ENCODE measurements at regions not wholly inside any gene's neighbourhood (a gene's known extent, or its start where the extent isn't known, plus 50 kb on each side); places are given as distances from the start of the nearest gene placed in this dataset.

- Histone ChIP-seq H3K9ac (ENCODE audit: insufficient read length, low read depth) (no peak overlapping the region), H3K4me3 (ENCODE audit: insufficient read length, low read depth) (no peak overlapping the region), H3K9me3 (ENCODE audit: insufficient read depth, low read length) (0 out of 2 replicates have a peak, but pooled peaks cover 9% of the 10 kb centered on the region), H3K36me3 (ENCODE audit: insufficient read depth, insufficient read length, low read length) (no peaks in the 10 kb centered on the region), H3K4me1 (ENCODE audit: insufficient read depth, insufficient read length) (peaks cover 2% of the 10 kb centered on the region), H3K27me3 (ENCODE audit: insufficient read depth, insufficient read length) (no peaks in the 10 kb centered on the region)
- no peak for DNase-seq (ENCODE audit: low read depth, low spot score)
- TF ChIP-seq YY1 (IDR thresholded peaks at IDR 0.05; ENCODE audit: insufficient read depth, insufficient read length), result no peak
- TF ChIP-seq ZNF274 (IDR thresholded peaks at IDR 0.05; ENCODE audit: low read depth, low read length), result no peak
- TF ChIP-seq SUZ12 (IDR thresholded peaks at IDR 0.05; ENCODE audit: extremely low read depth, insufficient read depth, insufficient read length), result no peak
Measured at GRCh38 chr13:40341501-40341900, 324.9 kb downstream of the FOXO1 start.

GRCh38 chr13:40342461-40342860, 324.0 kb downstream of the FOXO1 start:
- DNase-seq (ENCODE audit: low read depth, low spot score), result no peak
- Histone ChIP-seq H3K4me3 (ENCODE audit: insufficient read length, low read depth) (no peak overlapping the region), H3K36me3 (ENCODE audit: insufficient read depth, insufficient read length, low read length) (no peaks in the 10 kb centered on the region), H3K27me3 (ENCODE audit: insufficient read depth, insufficient read length) (no peaks in the 10 kb centered on the region), H3K9me3 (ENCODE audit: insufficient read depth, low read length) (0 out of 2 replicates have a peak, but pooled peaks cover 9% of the 10 kb centered on the region), H3K9ac (ENCODE audit: insufficient read length, low read depth) (no peak overlapping the region), H3K4me1 (ENCODE audit: insufficient read depth, insufficient read length) (peaks cover 2% of the 10 kb centered on the region)
- TF ChIP-seq SUZ12 (IDR thresholded peaks at IDR 0.05; ENCODE audit: extremely low read depth, insufficient read depth, insufficient read length), result no peak
- TF ChIP-seq YY1 (IDR thresholded peaks at IDR 0.05; ENCODE audit: insufficient read depth, insufficient read length), result no peak
- no peak for TF ChIP-seq ZNF274 (IDR thresholded peaks at IDR 0.05; ENCODE audit: low read depth, low read length)

GRCh38 chr13:40342901-40343300, 323.5 kb downstream of the FOXO1 start:
- no peak overlapping the region for H3K4me3 ChIP-seq (ENCODE audit: insufficient read length, low read depth)
- TF ChIP-seq ZNF274 (IDR thresholded peaks at IDR 0.05; ENCODE audit: low read depth, low read length), result no peak
- TF ChIP-seq YY1 (IDR thresholded peaks at IDR 0.05; ENCODE audit: insufficient read depth, insufficient read length), result no peak
- TF ChIP-seq SUZ12 (IDR thresholded peaks at IDR 0.05; ENCODE audit: extremely low read depth, insufficient read depth, insufficient read length), result no peak
- 0 out of 2 replicates have a peak, but pooled peaks cover 9% of the 10 kb centered on the region for H3K9me3 ChIP-seq (ENCODE audit: insufficient read depth, low read length)
- no peak overlapping the region for H3K9ac ChIP-seq (ENCODE audit: insufficient read length, low read depth)
- no peak for DNase-seq (ENCODE audit: low read depth, low spot score)
- peaks cover 2% of the 10 kb centered on the region for H3K4me1 ChIP-seq (ENCODE audit: insufficient read depth, insufficient read length)
- no peaks in the 10 kb centered on the region for H3K36me3 ChIP-seq (ENCODE audit: insufficient read depth, insufficient read length, low read length)
- no peaks in the 10 kb centered on the region for H3K27me3 ChIP-seq (ENCODE audit: insufficient read depth, insufficient read length)

- DNase-seq (ENCODE audit: low read depth, low spot score), result no peak
- no peaks in the 10 kb centered on the region for H3K36me3 ChIP-seq (ENCODE audit: insufficient read depth, insufficient read length, low read length)
- TF ChIP-seq SUZ12 (IDR thresholded peaks at IDR 0.05; ENCODE audit: extremely low read depth, insufficient read depth, insufficient read length) (no peak), YY1 (IDR thresholded peaks at IDR 0.05; ENCODE audit: insufficient read depth, insufficient read length) (no peak), ZNF274 (IDR thresholded peaks at IDR 0.05; ENCODE audit: low read depth, low read length) (no peak)
- H3K4me1 ChIP-seq (ENCODE audit: insufficient read depth, insufficient read length), result peaks cover 4% of the 10 kb centered on the region
- no peaks in the 10 kb centered on the region for H3K27me3 ChIP-seq (ENCODE audit: insufficient read depth, insufficient read length)
- no peak overlapping the region for H3K4me3 ChIP-seq (ENCODE audit: insufficient read length, low read depth)
- 0 out of 2 replicates have a peak, but pooled peaks cover 9% of the 10 kb centered on the region for H3K9me3 ChIP-seq (ENCODE audit: insufficient read depth, low read length)
- H3K9ac ChIP-seq (ENCODE audit: insufficient read length, low read depth), result no peak overlapping the region
Measured at GRCh38 chr13:40343550-40344269, 322.7 kb downstream of the FOXO1 start.

GRCh38 chr13:40344270-40345148, 321.9 kb downstream of the FOXO1 start:
- H3K4me3 ChIP-seq (ENCODE audit: insufficient read length, low read depth), result no peak overlapping the region
- H3K9ac ChIP-seq (ENCODE audit: insufficient read length, low read depth), result no peak overlapping the region
- no peak for DNase-seq (ENCODE audit: low read depth, low spot score)
- TF ChIP-seq SUZ12 (IDR thresholded peaks at IDR 0.05; ENCODE audit: extremely low read depth, insufficient read depth, insufficient read length) (no peak), YY1 (IDR thresholded peaks at IDR 0.05; ENCODE audit: insufficient read depth, insufficient read length) (no peak), ZNF274 (IDR thresholded peaks at IDR 0.05; ENCODE audit: low read depth, low read length) (no peak)
- H3K36me3 ChIP-seq (ENCODE audit: insufficient read depth, insufficient read length, low read length), result no peaks in the 10 kb centered on the region
- H3K4me1 ChIP-seq (ENCODE audit: insufficient read depth, insufficient read length), result peaks cover 4% of the 10 kb centered on the region
- no peaks in the 10 kb centered on the region for H3K27me3 ChIP-seq (ENCODE audit: insufficient read depth, insufficient read length)
- H3K9me3 ChIP-seq (ENCODE audit: insufficient read depth, low read length), result 0 out of 2 replicates have a peak, but pooled peaks cover 9% of the 10 kb centered on the region

- TF ChIP-seq ZNF274 (IDR thresholded peaks at IDR 0.05; ENCODE audit: low read depth, low read length), result no peak
- no peak for TF ChIP-seq SUZ12 (IDR thresholded peaks at IDR 0.05; ENCODE audit: extremely low read depth, insufficient read depth, insufficient read length)
- no peak for TF ChIP-seq YY1 (IDR thresholded peaks at IDR 0.05; ENCODE audit: insufficient read depth, insufficient read length)
- Histone ChIP-seq H3K9me3 (ENCODE audit: insufficient read depth, low read length) (0 out of 2 replicates have a peak, but pooled peaks cover 9% of the 10 kb centered on the region), H3K4me1 (ENCODE audit: insufficient read depth, insufficient read length) (peaks cover 4% of the 10 kb centered on the region), H3K27me3 (ENCODE audit: insufficient read depth, insufficient read length) (no peaks in the 10 kb centered on the region), H3K9ac (ENCODE audit: insufficient read length, low read depth) (no peak overlapping the region), H3K36me3 (ENCODE audit: insufficient read depth, insufficient read length, low read length) (no peaks in the 10 kb centered on the region), H3K4me3 (ENCODE audit: insufficient read length, low read depth) (no peak overlapping the region)
- no peak for DNase-seq (ENCODE audit: low read depth, low spot score)
Measured at GRCh38 chr13:40345149-40345514, 321.3 kb downstream of the FOXO1 start.
